Panc1 (cell line): ENCODE measurements at regions not wholly inside any gene's neighbourhood (a gene's known extent, or its start where the extent isn't known, plus 50 kb on each side); places are given as distances from the start of the nearest gene placed in this dataset.
A peak's percentile ranks its signal among the peaks of the same experiment; 100 is the strongest.
"Not testable (repeated sequence)": the region's sequence is repeated elsewhere in the genome, so short reads cannot be mapped to it uniquely, and the experiment has no call there.

ENCODE experiments used
- ATAC-seq: fragments of 200-7000 bp; cut with Tn5 transposase; 2 replicates; pipeline ENCODE4 v1.9.1; 2020; ENCODE audit warnings: mild to moderate bottlenecking, moderate library complexity
- BruUV-seq: library from RNA; stranded (reverse); fragments of 400-500 nt; replicated peaks from 2 replicates; lab custom pipeline; 2021; lab: Mats Ljungman, UMichigan
- CTCF ChIA-PET: fragments of 300-600 bp; sonication (Branson Sonifier 250); formaldehyde crosslinking; loops from one replicate; lab custom pipeline; 2022; ENCODE audit warnings: antibody characterized with exemption; lab: Charles Lee
- POLR2A ChIA-PET: fragments of 300-600 bp; sonication (Branson Sonifier 250); formaldehyde crosslinking; loops from one replicate; lab custom pipeline; 2022; ENCODE audit warnings: antibody characterized with exemption; lab: Charles Lee
- DNase-seq: peaks from one replicate; pipeline ENCODE4 v3.0.0-alpha.2; 2010; ENCODE audit warnings: low read depth, low spot score
- H3K27ac ChIP-seq: 2 replicates; pipeline ENCODE4 v1.5.1; 2011; ENCODE audit warnings: mild to moderate bottlenecking, low read length, inconsistent platforms
- H3K27me3 ChIP-seq: fragments of 200-500 bp; sonication (Bioruptor generic); 2 replicates; pipeline ENCODE4 v1.6.0; 2014; ENCODE audit warnings: low read length, inconsistent platforms; ENCODE audit not compliant: control insufficient read depth, insufficient read depth
- H3K36me3 ChIP-seq: fragments of 200-500 bp; sonication (Bioruptor generic); 2 replicates; pipeline ENCODE4 v1.5.1; 2014; ENCODE audit warnings: inconsistent platforms, mild to moderate bottlenecking, low read length, moderate library complexity; ENCODE audit not compliant: control insufficient read depth, insufficient read depth
- H3K4me1 ChIP-seq: 2 replicates; pipeline ENCODE4 v1.5.1; 2011; ENCODE audit warnings: inconsistent platforms, mild to moderate bottlenecking, low read length, moderate library complexity; ENCODE audit not compliant: control insufficient read depth, insufficient read depth
- H3K4me3 ChIP-seq, 2 experiments: 2 replicates each; pipeline ENCODE4 v1.5.1; 2011 to 2012; ENCODE audit warnings: low read depth in 2 of 2, low read length in 2 of 2, mild to moderate bottlenecking in 2 of 2, inconsistent platforms in 1 of 2, moderate library complexity in 1 of 2
- H3K9me3 ChIP-seq: fragments of 200-500 bp; sonication (Bioruptor generic); 2 replicates; pipeline ENCODE4 v1.5.1; 2014; ENCODE audit warnings: low read depth, mild to moderate bottlenecking, inconsistent platforms, low read length, moderate library complexity; ENCODE audit not compliant: control insufficient read depth, insufficient read depth
- CTCF ChIP-seq: fragments of 450-650 bp; IDR thresholded peaks from 2 replicates; pipeline ENCODE4 v1.5.1; 2017; ENCODE audit warnings: mild to moderate bottlenecking
- REST ChIP-seq, 2 experiments: IDR thresholded peaks; 2 replicates each; pipeline ENCODE4 v1.6.1; 2011 to 2012; ENCODE audit warnings: low read depth in 2 of 2, control low read depth in 1 of 2, low read length in 1 of 2, mild to moderate bottlenecking in 1 of 2, moderate library complexity in 1 of 2; ENCODE audit not compliant: insufficient read depth in 1 of 2
- in situ Hi-C: cut with HindIII; loops from 2 replicates; pipeline ENCODE4 v1.10.0; 2016; ENCODE audit warnings: low sequenced_read_pairs, low pct_unique_long_range_greater_than_20kb
- intact Hi-C: fragments of 100-400 bp; cut with micrococcal nuclease; formaldehyde crosslinking; loops from one replicate; pipeline ENCODE4 v1.10.0; 2022; ENCODE audit not compliant: unreplicated experiment

- peaks cover 2% of the 10 kb centered on the region; the same call in 1 of the 2 replicates for H3K4me1 ChIP-seq
- H3K9me3 ChIP-seq, result no peaks in the 10 kb centered on the region
- ChIA-PET CTCF (interaction anchor here (0.7 to 1.0 kb wide), 8 partner anchors 39 to 542 kb away, joined by 3 to 9 read pairs (median 5); no protein-coding TSS in a partner anchor), POLR2A (no interaction called here)
- DNase-seq (peak; percentile 15), ATAC-seq (peak; percentile 98)
- TF ChIP-seq REST (IDR thresholded peaks at IDR 0.05; ENCODE audit: insufficient read depth in 1 of 2, low read depth in 2 of 2, low read length in 1 of 2), result no peak
- peak; percentile 83 for TF ChIP-seq CTCF
- intact Hi-C loops, result no loop called here
- no TSS peak for BruUV-seq
- in situ Hi-C loops, result no loop called here
- no peak overlapping the region for H3K27ac ChIP-seq
- no peak overlapping the region for H3K4me3 ChIP-seq
- peaks cover 8% of the 10 kb centered on the region for H3K27me3 ChIP-seq
- H3K36me3 ChIP-seq, result no peaks in the 10 kb centered on the region
These were observed 114.5 kb downstream of the ADRA2C start for GRCh38 chr4:3880615-3881120.

GRCh38 chr4:3882316-3882885 is 116.2 kb downstream of the ADRA2C start:
- DNase-seq, H3K27ac ChIP-seq, H3K9me3 ChIP-seq, H3K27me3 ChIP-seq, H3K4me3 ChIP-seq, POLR2A ChIA-PET, in situ Hi-C loops, BruUV-seq, intact Hi-C loops, H3K36me3 ChIP-seq, ATAC-seq, H3K4me1 ChIP-seq: not testable (repeated sequence)
- CTCF ChIA-PET, result interaction anchor here (0.7 kb wide), 1 partner anchor 79 kb away, joined by 3 read pairs; no protein-coding TSS in a partner anchor

- H3K4me1 ChIP-seq, H3K4me3 ChIP-seq, H3K9me3 ChIP-seq, in situ Hi-C loops, ATAC-seq, H3K27me3 ChIP-seq, H3K27ac ChIP-seq, intact Hi-C loops, H3K36me3 ChIP-seq, CTCF ChIA-PET, DNase-seq, BruUV-seq, POLR2A ChIA-PET: not testable (repeated sequence)
These were observed 118.1 kb downstream of the ADRA2C start for GRCh38 chr4:3884261-3884660.

GRCh38 chr4:3893590-3893989 is 127.4 kb downstream of the ADRA2C start:
- H3K4me1 ChIP-seq, H3K27ac ChIP-seq, DNase-seq, H3K9me3 ChIP-seq, BruUV-seq, H3K4me3 ChIP-seq, in situ Hi-C loops, H3K27me3 ChIP-seq, ATAC-seq, CTCF ChIA-PET, intact Hi-C loops, POLR2A ChIA-PET, H3K36me3 ChIP-seq: not testable (repeated sequence)

GRCh38 chr4:3894086-3894959 is 128.1 kb downstream of the ADRA2C start:
- H3K27ac ChIP-seq, POLR2A ChIA-PET, intact Hi-C loops, H3K4me1 ChIP-seq, H3K4me3 ChIP-seq, CTCF ChIA-PET, ATAC-seq, H3K9me3 ChIP-seq, H3K27me3 ChIP-seq, DNase-seq, in situ Hi-C loops, BruUV-seq, H3K36me3 ChIP-seq: not testable (repeated sequence)
